Brain microvascular endothelial cell (primary cell): ENCODE measurements at regions not wholly inside any gene's neighbourhood (a gene's known extent, or its start where the extent isn't known, plus 50 kb on each side); places are given as distances from the start of the nearest gene placed in this dataset.

Experiments used
- DNase-seq: peaks from one replicate; pipeline ENCODE4 v3.0.0-alpha.2; 2020
- H3K27ac ChIP-seq: fragments of 250-450 bp; sonication (Bioruptor Pico); 2 replicates; pipeline ENCODE4 v1.5.1; 2020; ENCODE audit warnings: mild to moderate bottlenecking, moderate library complexity
- H3K27me3 ChIP-seq: fragments of 250-450 bp; sonication (Bioruptor Pico); replicated peaks from 2 replicates; pipeline ENCODE4 v1.5.1; 2020; ENCODE audit warnings: mild to moderate bottlenecking
- H3K36me3 ChIP-seq: fragments of 250-450 bp; sonication (Bioruptor Pico); replicated peaks from 2 replicates; pipeline ENCODE4 v1.5.1; 2020; ENCODE audit warnings: mild to moderate bottlenecking
- H3K4me3 ChIP-seq: 2 replicates; pipeline ENCODE4 v1.5.1; 2011; ENCODE audit warnings: low read depth, mild to moderate bottlenecking, control low read depth, low read length, moderate library complexity
- CTCF ChIP-seq: IDR thresholded peaks from 2 replicates; pipeline ENCODE4 v1.5.1; 2011; ENCODE audit warnings: low read depth, mild to moderate bottlenecking, moderate library complexity, low read length, control low read depth, inconsistent platforms; ENCODE audit errors: missing control alignments
- in situ Hi-C: cut with HindIII; loops from 2 replicates; pipeline ENCODE4 v1.10.0; 2017; ENCODE audit warnings: low sequenced_read_pairs, low pct_ligation_motif_present

DNA sequence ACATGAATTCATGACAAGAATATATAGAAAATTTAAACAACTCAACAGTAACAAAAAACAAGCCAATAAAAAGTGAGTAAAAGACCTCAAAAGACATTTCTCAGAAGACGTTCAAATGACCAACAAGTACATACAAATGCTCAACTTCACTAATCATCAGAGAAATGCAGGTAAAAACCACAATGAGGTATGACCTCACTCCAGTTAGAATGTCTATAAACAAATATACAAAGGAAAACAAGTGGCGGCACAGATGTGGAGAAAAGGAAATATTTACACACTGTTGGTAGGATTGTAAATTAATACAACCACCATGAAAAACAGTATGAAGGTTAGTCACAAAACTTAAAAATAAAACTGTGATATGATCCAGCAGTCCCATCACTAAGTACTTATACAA is 1033.1 kb downstream of the RAPGEF2 start:
- in situ Hi-C loops = no loop called here

GRCh38 chr4:160141206-160141605 is 1038.3 kb downstream of the RAPGEF2 start:
- H3K36me3 ChIP-seq = no peaks in the 10 kb centered on the region
- TF ChIP-seq CTCF = no peak
- in situ Hi-C loops = no loop called here
- DNase-seq = no peak
- H3K27me3 ChIP-seq = no peaks in the 10 kb centered on the region
- H3K4me3 ChIP-seq = no peak overlapping the region
- no peak overlapping the region for H3K27ac ChIP-seq

More for the DNA sequence above, 1033.1 kb downstream of the RAPGEF2 start:
- no peak for TF ChIP-seq CTCF
- Histone ChIP-seq H3K4me3 (no peak overlapping the region), H3K36me3 (no peaks in the 10 kb centered on the region), H3K27me3 (no peaks in the 10 kb centered on the region), H3K27ac (no peak overlapping the region)
- no peak for DNase-seq

DNA sequence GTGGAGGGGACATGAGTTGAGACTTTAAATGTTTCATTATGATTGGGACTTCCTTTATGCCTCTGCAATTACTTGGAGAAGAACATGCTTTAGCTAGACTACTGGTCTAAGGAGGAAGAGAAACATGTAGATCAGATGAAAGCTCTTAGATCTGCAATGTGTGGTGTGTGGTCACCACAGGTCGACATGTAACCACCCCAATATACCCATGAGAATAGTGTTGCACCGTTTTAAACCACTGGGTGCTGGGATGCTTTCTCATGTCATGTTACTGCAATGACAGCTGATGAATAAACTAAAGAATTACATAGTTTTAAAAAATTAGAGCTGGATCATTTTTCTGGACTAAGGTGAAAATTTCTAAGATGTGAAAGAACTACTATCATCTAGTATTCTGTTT is 1039.7 kb downstream of the RAPGEF2 start:
- in situ Hi-C loops = no loop called here
- no peak for TF ChIP-seq CTCF

DNA sequence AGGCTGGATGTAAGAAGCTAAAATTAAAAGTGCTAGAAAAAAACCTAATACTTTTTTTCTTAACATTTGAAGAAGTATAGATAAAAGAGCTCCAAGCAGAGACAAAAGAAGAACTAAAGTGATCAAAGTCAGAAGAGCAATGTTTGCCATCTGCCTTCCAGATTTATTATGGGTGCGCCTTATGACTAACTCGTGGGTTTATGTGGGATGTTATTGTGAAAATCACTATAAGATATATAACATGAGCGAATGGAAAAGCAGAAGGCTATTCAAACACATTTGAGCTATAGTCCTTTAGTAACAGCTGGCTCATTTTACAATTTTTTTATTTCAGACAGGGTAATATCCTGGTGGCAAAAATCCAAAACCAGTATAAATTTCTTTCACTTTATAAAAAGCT is 1040.7 kb downstream of the RAPGEF2 start:
- H3K4me3 ChIP-seq = no peak overlapping the region
- H3K27ac ChIP-seq = no peak overlapping the region
- DNase-seq = no peak
- in situ Hi-C loops = no loop called here
- TF ChIP-seq CTCF = no peak
- H3K27me3 ChIP-seq = no peaks in the 10 kb centered on the region
- H3K36me3 ChIP-seq = no peaks in the 10 kb centered on the region

More for the DNA sequence above, 1039.7 kb downstream of the RAPGEF2 start:
- no peak for DNase-seq
- H3K27me3 ChIP-seq = no peaks in the 10 kb centered on the region
- H3K36me3 ChIP-seq = no peaks in the 10 kb centered on the region
- no peak overlapping the region for H3K4me3 ChIP-seq
- no peak overlapping the region for H3K27ac ChIP-seq

DNA sequence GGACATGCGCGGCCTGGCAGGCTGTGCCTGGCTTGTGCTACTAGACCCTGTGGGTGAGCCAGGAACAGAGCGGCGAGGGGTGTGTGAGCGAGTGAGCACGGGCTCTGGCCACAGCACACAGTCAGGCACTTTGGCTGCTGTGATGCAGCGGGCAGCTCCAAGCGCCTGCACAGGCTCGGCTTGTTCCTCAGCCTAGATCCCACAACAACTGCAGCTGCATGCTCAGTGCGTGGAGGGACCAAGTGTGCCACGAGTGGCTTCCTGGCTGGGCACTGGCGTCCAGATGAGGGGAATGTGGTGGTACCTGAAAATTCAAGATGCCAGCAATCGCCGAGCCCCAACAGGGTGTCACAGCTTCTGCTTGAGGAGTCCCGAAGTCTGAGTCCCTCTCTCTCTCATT is 1056.6 kb downstream of the RAPGEF2 start:
- Histone ChIP-seq H3K4me3 (no peak overlapping the region), H3K27ac (no peak overlapping the region), H3K27me3 (no peaks in the 10 kb centered on the region), H3K36me3 (no peaks in the 10 kb centered on the region)
- no peak for TF ChIP-seq CTCF
- no peak for DNase-seq
- in situ Hi-C loops = no loop called here

DNA sequence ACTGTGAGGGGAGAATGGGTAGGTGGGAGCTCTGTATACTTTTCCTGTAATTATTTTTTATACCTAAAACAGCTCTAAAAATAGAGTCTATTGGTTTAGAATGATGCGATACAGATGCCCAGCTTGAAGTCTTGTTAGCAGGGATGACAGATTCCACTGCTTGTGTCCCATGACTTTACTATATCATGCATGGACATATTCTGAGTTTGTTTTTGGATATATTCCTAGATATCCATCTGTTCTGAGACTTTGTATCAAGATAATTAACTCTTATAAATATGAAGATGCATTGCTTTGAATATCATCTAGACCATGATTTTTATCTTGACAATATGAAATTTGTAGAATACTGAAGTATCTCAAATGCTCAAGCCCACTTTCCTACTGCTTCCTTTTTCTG is 1058.1 kb downstream of the RAPGEF2 start:
- TF ChIP-seq CTCF = no peak
- in situ Hi-C loops = no loop called here
- Histone ChIP-seq H3K27me3 (no peaks in the 10 kb centered on the region), H3K4me3 (no peak overlapping the region), H3K36me3 (no peaks in the 10 kb centered on the region), H3K27ac (no peak overlapping the region)
- no peak for DNase-seq
